Fibroblast of skin of scalp (primary cell): ENCODE measurements at regions not wholly inside any gene's neighbourhood (a gene's known extent, or its start where the extent isn't known, plus 50 kb on each side); places are given as distances from the start of the nearest gene placed in this dataset.

Source experiments
- DNase-seq: peaks from one replicate; pipeline ENCODE4 v3.0.0-alpha.2; 2013

- DNase-seq: peak; percentile 64
Observed at GRCh38 chr5:8396756-8397155, 527.8 kb downstream of the MTRR start.

- no peak for DNase-seq
Observed at GRCh38 chr5:8399471-8399870, 530.5 kb downstream of the MTRR start.

GRCh38 chr5:8408258-8408657 lies 539.3 kb downstream of the MTRR start:
- DNase-seq: peak; percentile 17

GRCh38 chr5:8410618-8411017 lies 541.7 kb downstream of the MTRR start:
- no peak for DNase-seq

- DNase-seq: no peak
Observed at GRCh38 chr5:8413975-8414374, 545.0 kb downstream of the MTRR start.

- peak; percentile 31 for DNase-seq
Observed at GRCh38 chr5:8417316-8418048, 548.5 kb downstream of the MTRR start.

- DNase-seq: peak; percentile 4
Observed at GRCh38 chr5:8418049-8418426, 549.1 kb downstream of the MTRR start.

GRCh38 chr5:8429778-8430758 lies 561.1 kb downstream of the MTRR start:
- no peak for DNase-seq

- no peak for DNase-seq
Observed at GRCh38 chr5:8434501-8434900, 565.6 kb downstream of the MTRR start.

- no peak for DNase-seq
Observed at GRCh38 chr5:8436924-8437323, 568.0 kb downstream of the MTRR start.

GRCh38 chr5:8445139-8445538 lies 576.2 kb downstream of the MTRR start:
- no peak for DNase-seq

- no peak for DNase-seq
Observed at GRCh38 chr5:8446179-8446578, 577.2 kb downstream of the MTRR start.

- peak; percentile 57 for DNase-seq
Observed at GRCh38 chr5:8456846-8457186, 587.9 kb downstream of the MTRR start.

GRCh38 chr5:8457187-8458037 lies 588.5 kb downstream of the MTRR start:
- DNase-seq: peak; percentile 99

- peak; percentile 15 for DNase-seq
Observed at GRCh38 chr5:8458038-8458383, 589.1 kb downstream of the MTRR start.

- no peak for DNase-seq
Observed at GRCh38 chr5:8461543-8461942, 592.6 kb downstream of the MTRR start.

GRCh38 chr5:8462565-8462964 lies 593.6 kb downstream of the MTRR start:
- no peak for DNase-seq

- DNase-seq: no peak
Observed at GRCh38 chr5:8470489-8470888, 601.5 kb downstream of the MTRR start.

- no peak for DNase-seq
Observed at GRCh38 chr5:8471581-8471980, 602.6 kb downstream of the MTRR start.

GRCh38 chr5:8473016-8473415 lies 604.1 kb downstream of the MTRR start:
- DNase-seq: no peak

GRCh38 chr5:8473827-8474568 lies 605.0 kb downstream of the MTRR start:
- DNase-seq: no peak

GRCh38 chr5:8474569-8474930 lies 605.6 kb downstream of the MTRR start:
- no peak for DNase-seq
